SK-N-SH treated with all-trans-retinoic acid at 6 μM for 48 hours (cell line): ENCODE measurements at regions not wholly inside any gene's neighbourhood (a gene's known extent, or its start where the extent isn't known, plus 50 kb on each side); places are given as distances from the start of the nearest gene placed in this dataset.

Source experiments
- ARNTL ChIP-seq: fragments of 450-650 bp; formaldehyde crosslinking; IDR thresholded peaks from 2 replicates; pipeline ENCODE4 v1.5.0; 2020; ENCODE audit warnings: low read depth, mild to moderate bottlenecking, moderate library complexity, borderline replicate concordance
- ESRRG ChIP-seq: fragments of 250-450 bp; sonication (Bioruptor Pico); IDR thresholded peaks from 2 replicates; pipeline ENCODE4 v1.6.1; 2021; ENCODE audit warnings: mild to moderate bottlenecking
- TF ChIP-seq, protein P1 (sequence below): fragments of 250-450 bp; sonication (Bioruptor Pico); IDR thresholded peaks from 2 replicates; pipeline ENCODE4 v1.8.0; 2020; ENCODE audit warnings: mild to moderate bottlenecking, moderate library complexity, borderline replicate concordance

GRCh38 chr12:58673021-58673420 lies 247.3 kb downstream of the LRIG3 start:
- TF ChIP-seq ARNTL (CRISPR knock-in tag) = no peak
- TF ChIP-seq ESRRG (CRISPR knock-in tag) = no peak
- TF ChIP-seq, protein P1, sequence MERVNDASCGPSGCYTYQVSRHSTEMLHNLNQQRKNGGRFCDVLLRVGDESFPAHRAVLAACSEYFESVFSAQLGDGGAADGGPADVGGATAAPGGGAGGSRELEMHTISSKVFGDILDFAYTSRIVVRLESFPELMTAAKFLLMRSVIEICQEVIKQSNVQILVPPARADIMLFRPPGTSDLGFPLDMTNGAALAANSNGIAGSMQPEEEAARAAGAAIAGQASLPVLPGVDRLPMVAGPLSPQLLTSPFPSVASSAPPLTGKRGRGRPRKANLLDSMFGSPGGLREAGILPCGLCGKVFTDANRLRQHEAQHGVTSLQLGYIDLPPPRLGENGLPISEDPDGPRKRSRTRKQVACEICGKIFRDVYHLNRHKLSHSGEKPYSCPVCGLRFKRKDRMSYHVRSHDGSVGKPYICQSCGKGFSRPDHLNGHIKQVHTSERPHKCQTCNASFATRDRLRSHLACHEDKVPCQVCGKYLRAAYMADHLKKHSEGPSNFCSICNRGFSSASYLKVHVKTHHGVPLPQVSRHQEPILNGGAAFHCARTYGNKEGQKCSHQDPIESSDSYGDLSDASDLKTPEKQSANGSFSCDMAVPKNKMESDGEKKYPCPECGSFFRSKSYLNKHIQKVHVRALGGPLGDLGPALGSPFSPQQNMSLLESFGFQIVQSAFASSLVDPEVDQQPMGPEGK (CRISPR knock-in tag) = no peak
